GM21723 (cell line): ENCODE measurements at regions not wholly inside any gene's neighbourhood (a gene's known extent, or its start where the extent isn't known, plus 50 kb on each side); places are given as distances from the start of the nearest gene placed in this dataset.
"Not testable (repeated sequence)": the region's sequence is repeated elsewhere in the genome, so short reads cannot be mapped to it uniquely, and the experiment has no call there.

Experiments used
- ATAC-seq: cut with Tn5 transposase; IDR thresholded peaks from one replicate; pipeline ENCODE4 v1.9.1; 2021; ENCODE audit warnings: mild to moderate bottlenecking, moderate library complexity; ENCODE audit not compliant: unreplicated experiment

DNA sequence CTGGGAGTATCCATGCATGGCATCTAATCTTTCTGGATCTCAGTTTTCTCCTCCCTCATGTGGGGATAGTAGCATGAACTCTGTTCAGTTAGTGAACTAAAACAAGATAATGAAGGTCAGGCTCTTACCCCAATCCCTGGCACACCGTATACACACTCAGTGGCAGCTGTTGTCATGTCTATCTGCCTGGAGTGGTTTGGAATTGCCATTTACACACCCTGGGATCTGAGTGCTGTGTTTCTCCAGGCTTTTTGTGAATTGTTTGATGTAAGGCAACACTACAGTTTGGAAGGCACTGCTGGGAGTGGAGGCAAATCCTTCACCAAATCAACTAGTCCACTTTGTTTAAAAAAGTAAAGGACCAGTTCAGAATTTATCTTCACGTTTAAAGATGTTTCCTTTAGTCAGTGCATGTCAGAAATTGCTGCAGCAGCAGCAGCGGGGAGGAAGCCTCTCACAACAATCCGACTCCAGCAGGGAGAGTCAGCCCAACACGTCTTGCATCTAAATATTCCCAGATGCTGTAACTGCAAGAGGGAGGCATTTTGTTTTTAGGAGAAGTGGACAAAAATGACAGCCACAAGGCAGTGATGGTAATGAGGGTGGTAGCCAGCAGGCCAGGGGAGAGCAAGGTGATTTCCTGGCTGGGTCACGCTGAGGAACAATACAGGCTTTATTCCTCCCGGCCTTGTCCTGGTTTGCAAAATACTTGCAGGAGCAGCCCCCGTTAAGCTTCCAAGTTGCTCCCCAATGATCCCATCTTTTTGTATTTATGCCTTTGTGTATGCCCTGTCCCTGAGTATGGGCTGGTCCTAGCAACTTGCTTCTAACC is 128.5 kb upstream of the LRIG1 start:
- ATAC-seq, result no peak

- no peak for ATAC-seq
Observed at GRCh38 chr3:66629982-66630368, 129.2 kb upstream of the LRIG1 start.

GRCh38 chr3:66633402-66634381 is 132.9 kb upstream of the LRIG1 start:
- no peak for ATAC-seq

DNA sequence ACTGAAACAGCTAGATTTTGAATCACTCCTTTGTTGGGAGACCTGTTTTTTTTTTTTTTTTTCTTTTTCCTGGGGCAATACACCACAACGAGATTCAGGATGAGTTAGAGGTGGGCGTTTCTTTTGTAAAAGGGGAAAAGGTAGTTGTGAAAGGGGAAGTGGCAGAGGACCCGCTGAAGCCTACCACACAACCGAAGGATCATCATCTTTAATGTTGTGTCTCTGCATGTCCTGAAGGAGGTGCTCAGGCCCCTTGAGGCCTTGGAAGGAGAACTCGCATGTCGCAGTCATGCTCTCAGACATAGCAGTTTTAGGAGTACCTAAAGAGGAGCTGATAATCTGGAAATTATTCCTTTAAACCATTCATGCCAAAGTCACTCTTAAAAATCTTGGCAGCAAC is 137.9 kb upstream of the LRIG1 start:
- no peak for ATAC-seq

DNA sequence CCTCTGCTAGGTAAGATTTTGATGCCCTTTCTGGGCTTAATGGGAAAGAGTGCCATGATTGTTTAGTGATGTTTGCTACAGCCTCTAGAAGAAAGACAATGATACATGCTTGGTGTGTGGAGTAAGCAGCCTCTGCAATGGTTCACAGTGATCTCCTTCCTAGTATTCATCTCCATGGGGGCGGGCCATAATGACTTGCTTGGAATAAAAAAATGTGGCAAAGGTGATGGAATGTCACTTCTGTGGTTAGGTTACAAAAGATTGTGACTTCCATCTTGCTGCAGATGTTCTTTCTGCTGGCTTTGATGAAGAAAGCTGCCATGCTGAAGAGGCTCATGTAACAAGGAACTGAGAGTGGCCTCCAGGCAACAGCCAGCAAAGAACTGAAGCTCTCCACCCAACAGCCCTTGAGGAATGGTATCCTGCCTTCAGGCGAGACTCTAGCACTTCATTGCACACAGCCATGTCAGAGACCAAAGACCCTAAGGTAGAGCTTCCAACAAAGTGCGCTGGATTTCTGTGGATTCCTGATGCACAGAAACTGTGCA is 139.1 kb upstream of the LRIG1 start:
- ATAC-seq, result no peak

GRCh38 chr3:66642019-66642418 is 141.2 kb upstream of the LRIG1 start:
- no peak for ATAC-seq

DNA sequence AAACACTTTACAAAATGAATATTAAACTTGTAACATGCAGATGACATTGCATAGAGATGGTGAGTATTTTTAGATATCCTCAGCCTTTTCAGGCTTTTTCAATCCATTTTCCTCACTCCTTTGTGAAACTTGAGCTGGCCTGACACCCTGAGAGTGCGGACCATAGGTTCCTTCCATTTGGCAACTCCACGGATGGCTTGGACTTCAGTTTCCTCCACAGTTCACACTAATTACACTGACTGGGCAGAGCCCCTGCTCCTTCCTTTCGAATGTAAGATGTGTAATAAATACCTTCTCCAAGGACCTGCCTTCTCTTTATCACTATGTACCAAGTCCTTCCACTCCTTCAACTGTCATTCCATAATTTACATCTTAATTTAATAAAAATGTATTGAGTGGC is 141.7 kb upstream of the LRIG1 start:
- no peak for ATAC-seq

DNA sequence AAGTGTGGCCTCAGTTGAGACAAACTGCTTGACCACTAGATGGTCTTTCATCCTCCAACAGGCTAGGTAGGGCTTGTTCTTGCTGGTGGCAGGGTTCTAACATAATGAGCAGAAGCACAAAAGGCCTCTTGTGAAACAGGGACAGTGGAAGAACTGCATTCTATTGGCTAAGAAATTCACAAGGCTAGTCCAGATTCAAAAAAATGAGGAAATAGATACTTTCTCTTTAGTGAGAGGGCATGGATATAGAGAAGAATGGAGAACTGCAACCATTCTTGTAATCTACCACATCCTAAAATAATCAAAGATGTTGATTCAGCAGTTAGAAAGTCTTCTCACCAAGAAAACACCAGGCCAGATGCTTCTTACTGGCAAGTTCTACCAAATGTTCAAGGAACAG is 143.7 kb upstream of the LRIG1 start:
- no peak for ATAC-seq

DNA sequence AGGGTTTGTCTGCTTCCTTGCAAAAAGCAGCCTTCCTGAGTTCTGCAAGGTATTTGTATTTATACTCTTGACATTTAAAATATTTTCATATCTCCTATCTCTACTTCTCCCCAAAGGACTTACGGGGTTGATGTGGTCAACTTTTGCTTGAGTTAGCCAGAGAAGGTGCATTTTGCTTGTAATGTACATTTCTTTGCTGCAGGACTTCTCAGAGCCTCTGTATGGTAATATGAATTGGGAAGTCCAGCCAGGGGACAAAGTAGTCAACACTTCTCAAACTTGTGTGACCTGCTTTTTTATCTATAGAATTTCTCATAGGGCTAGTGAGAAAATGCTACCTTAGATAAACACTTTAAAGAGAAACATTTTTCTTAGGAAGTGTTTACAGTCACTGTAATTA is 148.2 kb upstream of the LRIG1 start:
- ATAC-seq, result no peak

- ATAC-seq, result not testable (repeated sequence)
Observed at GRCh38 chr3:66651520-66651919, 150.7 kb upstream of the LRIG1 start.

DNA sequence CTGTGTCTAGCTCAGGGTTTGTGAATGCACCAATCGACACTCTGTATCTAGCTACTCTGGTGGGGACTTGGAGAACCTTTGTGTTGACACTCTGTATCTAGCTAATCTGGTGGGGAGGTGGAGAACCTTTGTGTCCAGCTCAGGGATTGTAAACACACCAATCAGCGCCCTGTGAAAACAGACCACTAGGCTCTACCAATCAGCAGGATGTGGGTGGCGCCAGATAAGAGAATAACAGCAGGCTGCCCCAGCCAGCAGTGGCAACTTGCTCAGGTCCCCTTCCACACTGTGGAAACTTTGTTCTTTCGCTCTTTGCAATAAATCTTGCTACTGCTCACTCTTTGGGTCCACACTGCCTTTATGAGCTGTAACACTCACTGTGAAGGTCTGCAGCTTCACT is 151.3 kb upstream of the LRIG1 start:
- not testable (repeated sequence) for ATAC-seq

DNA sequence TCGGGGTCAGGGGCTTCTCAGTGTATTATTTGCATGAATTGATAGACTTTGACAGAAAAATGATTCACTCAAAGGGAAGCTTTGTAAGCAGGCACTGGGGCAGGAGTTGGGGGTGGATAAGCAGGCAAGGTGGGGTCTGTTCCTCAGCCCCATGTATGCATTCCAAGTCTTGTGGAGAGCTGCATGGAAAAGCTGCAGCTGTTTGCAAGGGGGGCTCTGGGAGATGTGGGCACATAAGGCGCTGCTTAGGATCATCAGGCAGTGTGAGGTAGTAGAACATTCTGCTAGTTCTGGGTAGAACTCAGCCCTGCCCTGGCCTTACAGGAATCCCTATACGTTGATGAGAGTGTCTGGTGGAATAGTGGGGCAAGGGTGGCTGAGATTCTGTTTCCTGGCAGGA is 154.2 kb upstream of the LRIG1 start:
- no peak for ATAC-seq

DNA sequence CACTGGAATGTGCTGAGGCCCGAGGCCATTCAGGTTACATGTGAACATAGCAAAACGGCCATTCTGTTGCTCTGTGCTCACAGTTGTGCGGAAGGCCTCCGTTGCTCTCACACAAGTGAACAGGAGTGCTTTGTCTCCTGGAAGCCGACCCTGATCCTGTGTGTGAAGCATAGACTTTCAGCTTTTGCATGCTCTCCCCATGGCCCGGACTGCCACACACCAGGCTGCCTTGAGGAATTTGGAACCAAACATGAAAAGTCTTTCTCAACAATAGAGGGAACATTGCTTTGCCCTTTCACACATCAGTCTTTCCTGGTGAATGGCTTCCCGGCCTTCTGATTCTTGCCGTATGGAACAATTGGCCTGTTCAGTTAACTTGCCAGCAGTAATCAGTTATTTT is 154.8 kb upstream of the LRIG1 start:
- ATAC-seq, result no peak

- no peak for ATAC-seq
Observed at GRCh38 chr3:66656609-66657008, 155.8 kb upstream of the LRIG1 start.

DNA sequence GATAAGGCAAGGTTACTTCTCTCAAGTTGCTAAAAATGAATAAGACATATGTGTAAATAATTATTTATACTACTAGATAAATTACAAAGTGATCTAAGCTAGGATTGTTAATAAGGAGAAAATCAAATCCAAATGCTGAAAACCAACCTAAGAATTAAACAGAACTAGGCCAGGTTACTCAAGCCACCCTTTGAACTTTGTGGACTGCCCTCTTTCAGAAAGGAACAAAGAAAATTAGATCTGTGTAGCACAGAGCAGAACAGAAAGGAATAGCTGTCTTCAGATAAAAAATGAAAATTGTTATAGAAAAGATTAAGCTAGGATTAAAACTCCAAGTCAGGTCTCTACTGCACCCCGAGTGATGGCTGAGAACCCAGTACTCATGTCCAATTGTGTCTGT is 158.2 kb upstream of the LRIG1 start:
- no peak for ATAC-seq

DNA sequence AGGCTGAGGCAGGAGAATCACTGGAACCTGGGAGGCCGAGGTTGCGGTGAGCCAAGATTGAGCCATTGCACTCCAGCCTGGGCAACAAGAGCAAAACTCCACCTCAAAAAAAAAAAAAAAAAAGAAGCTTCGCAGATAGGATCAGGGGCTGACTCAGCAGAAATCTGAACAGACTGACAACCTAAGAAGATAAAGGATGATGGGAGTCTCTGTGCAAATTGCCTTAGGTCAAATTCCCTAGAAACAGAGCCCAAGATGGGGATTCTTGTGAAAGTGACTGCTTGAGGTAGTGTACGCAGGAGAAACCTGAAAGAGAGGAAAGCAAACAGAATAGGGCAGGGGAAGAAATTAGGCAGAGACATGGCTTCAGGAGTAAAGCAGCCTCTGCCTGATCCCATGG is 160.8 kb upstream of the LRIG1 start:
- ATAC-seq, result no peak

DNA sequence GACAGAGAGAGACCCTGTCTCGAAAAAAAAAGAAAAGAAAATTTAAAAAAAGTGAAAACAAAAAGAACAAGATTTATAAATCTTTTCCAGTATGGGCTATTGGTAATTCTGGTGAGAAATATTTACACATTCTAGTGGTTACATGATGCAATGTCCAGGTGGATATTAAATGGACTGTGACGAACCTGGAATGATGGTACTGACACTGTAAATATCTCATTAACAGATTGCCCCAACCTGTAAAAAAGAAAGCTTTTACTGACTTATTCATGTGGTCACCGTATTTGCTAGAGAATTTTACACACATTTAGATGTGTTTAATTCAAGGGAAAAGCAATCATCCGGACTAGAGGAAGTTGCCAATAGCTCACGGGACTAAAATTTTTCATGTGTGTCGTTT is 162.1 kb upstream of the LRIG1 start:
- ATAC-seq, result no peak

- ATAC-seq, result no peak
Observed at GRCh38 chr3:66665021-66665695, 164.3 kb upstream of the LRIG1 start.

- no peak for ATAC-seq
Observed at GRCh38 chr3:66666362-66666761, 165.5 kb upstream of the LRIG1 start.

DNA sequence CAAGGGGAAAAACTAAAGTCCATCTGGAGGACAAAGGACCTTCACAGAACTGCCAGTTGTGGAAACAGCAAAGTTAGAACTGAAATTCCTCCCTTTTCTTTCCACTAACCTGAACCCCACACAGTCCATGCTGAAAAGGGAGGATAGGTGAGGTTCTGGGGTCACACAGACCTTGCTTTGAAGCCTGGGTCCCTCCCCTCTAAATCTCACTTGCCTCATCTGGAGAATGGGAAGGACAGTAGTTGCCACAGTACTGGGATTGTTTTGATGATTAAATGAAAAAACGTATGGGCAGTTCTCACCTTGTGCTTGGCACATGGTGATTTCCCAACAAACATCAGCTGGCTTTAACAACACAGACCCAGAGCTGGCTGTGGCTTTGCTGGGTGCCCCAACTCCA is 166.4 kb upstream of the LRIG1 start:
- no peak for ATAC-seq

GRCh38 chr3:66671291-66671690 is 170.5 kb upstream of the LRIG1 start:
- ATAC-seq, result no peak
